CD14-positive monocyte (primary cell): ENCODE measurements at regions not wholly inside any gene's neighbourhood (a gene's known extent, or its start where the extent isn't known, plus 50 kb on each side); places are given as distances from the start of the nearest gene placed in this dataset.
A peak's percentile ranks its signal among the peaks of the same experiment; 100 is the strongest.

Source experiments
- DNase-seq, 3 donors: peaks; one replicate each; pipeline ENCODE4 v3.0.0-alpha.2; 2011 to 2022
- H2AFZ ChIP-seq: 2 replicates; pipeline ENCODE4 v1.6.0; 2012; ENCODE audit warnings: mild to moderate bottlenecking, low read depth, low read length, inconsistent platforms; ENCODE audit not compliant: insufficient read depth, poor library complexity, severe bottlenecking
- H3K27ac ChIP-seq, 2 donors: 1 replicate in 1 of 2; 2 replicates in 1 of 2; pipeline ENCODE4 v1.5.1; 2012 to 2013; ENCODE audit warnings: low read length in 2 of 2, control low read depth in 1 of 2, inconsistent platforms in 1 of 2, low read depth in 1 of 2, mild to moderate bottlenecking in 1 of 2
- H3K27me3 ChIP-seq, 2 donors: one replicate each; pipeline versions ENCODE4 v1.6.0 to v1.6.1; 2011 to 2013; ENCODE audit warnings: low read length in 2 of 2; ENCODE audit not compliant: control insufficient read depth in 2 of 2, insufficient read depth in 2 of 2
- H3K36me3 ChIP-seq, 2 donors: replicated peaks in 1 of 2; 1 replicate in 1 of 2; 2 replicates in 1 of 2; pipeline versions ENCODE4 v1.5.1 to v1.6.1; 2012 to 2013; ENCODE audit warnings: low read length in 2 of 2, control low read depth in 1 of 2, inconsistent platforms in 1 of 2, mild to moderate bottlenecking in 1 of 2; ENCODE audit not compliant: insufficient read depth in 2 of 2, control insufficient read depth in 1 of 2
- H3K4me1 ChIP-seq, 2 donors: 1 replicate in 1 of 2; 2 replicates in 1 of 2; pipeline versions ENCODE4 v1.5.1 to v1.6.1; 2012 to 2013; ENCODE audit warnings: low read length in 2 of 2, control low read depth in 1 of 2, inconsistent platforms in 1 of 2, mild to moderate bottlenecking in 1 of 2, moderate library complexity in 1 of 2; ENCODE audit not compliant: insufficient read depth in 2 of 2, control insufficient read depth in 1 of 2
- H3K4me2 ChIP-seq: replicated peaks from 2 replicates; pipeline ENCODE3; 2012; ENCODE audit warnings: low read length, moderate library complexity, mild to moderate bottlenecking; ENCODE audit not compliant: poor library complexity, severe bottlenecking; ENCODE audit errors: extremely low read depth
- H3K4me3 ChIP-seq, 3 experiments: fragments of 200-600 bp in 1 of 3; sonication (generic) in 1 of 3; replicated peaks in 1 of 3; 1 replicate in 2 of 3; 2 replicates in 1 of 3; pipeline ENCODE4 v1.5.1; 2011 to 2013; ENCODE audit warnings: low read length in 3 of 3, mild to moderate bottlenecking in 3 of 3, control low read depth in 2 of 3, low read depth in 2 of 3, inconsistent platforms in 1 of 3, moderate library complexity in 1 of 3
- H3K79me2 ChIP-seq: 2 replicates; pipeline ENCODE4 v1.6.0; 2012; ENCODE audit warnings: mild to moderate bottlenecking, control low read depth, inconsistent platforms, low read length, moderate library complexity; ENCODE audit not compliant: insufficient read depth
- H3K9ac ChIP-seq: 2 replicates; pipeline ENCODE4 v1.6.0; 2017; ENCODE audit warnings: low read length, mild to moderate bottlenecking; ENCODE audit not compliant: insufficient read depth, poor library complexity, severe bottlenecking
- H3K9me3 ChIP-seq, 2 donors: replicated peaks in 1 of 2; 1 replicate in 1 of 2; 2 replicates in 1 of 2; pipeline versions ENCODE4 v1.5.1 to v1.6.1; 2012 to 2013; ENCODE audit warnings: low read length in 2 of 2, control low read depth in 1 of 2; ENCODE audit not compliant: control insufficient read depth in 1 of 2, insufficient read depth in 1 of 2
- H4K20me1 ChIP-seq: 2 replicates; pipeline ENCODE4 v1.6.0; 2012; ENCODE audit warnings: mild to moderate bottlenecking, low read length, control low read depth, moderate library complexity; ENCODE audit not compliant: insufficient read depth
- H3K27ac Mint-ChIP-seq, 7 donors: one replicate each; pipeline ENCODE4 v1.8.0; 2020; ENCODE audit warnings: mild to moderate bottlenecking in 7 of 7, mixed read lengths in 7 of 7, moderate library complexity in 6 of 7, inconsistent platforms in 2 of 7
- H3K27me3 Mint-ChIP-seq, 3 donors: one replicate each; pipeline ENCODE4 v1.8.0; 2021 to 2022; ENCODE audit warnings: low read depth in 3 of 3, mild to moderate bottlenecking in 3 of 3, mixed read lengths in 3 of 3, moderate library complexity in 3 of 3, inconsistent platforms in 1 of 3
- H3K36me3 Mint-ChIP-seq, 2 donors: one replicate each; pipeline ENCODE4 v1.8.0; 2020; ENCODE audit warnings: mixed read lengths in 2 of 2, inconsistent platforms in 1 of 2, mild to moderate bottlenecking in 1 of 2
- H3K4me1 Mint-ChIP-seq: one replicate; pipeline ENCODE4 v1.8.0; 2020; ENCODE audit warnings: mild to moderate bottlenecking, mixed read lengths
- H3K4me3 Mint-ChIP-seq, 2 donors: one replicate each; pipeline ENCODE4 v1.8.0; 2020; ENCODE audit warnings: mild to moderate bottlenecking in 2 of 2, mixed read lengths in 2 of 2, moderate library complexity in 1 of 2
- H3K9me3 Mint-ChIP-seq, 7 donors: one replicate each; pipeline ENCODE4 v1.8.0; 2020 to 2022; ENCODE audit warnings: mixed read lengths in 7 of 7, mild to moderate bottlenecking in 6 of 7, moderate library complexity in 6 of 7, inconsistent platforms in 2 of 7
- CTCF ChIP-seq: fragments of 200-600 bp; IDR thresholded peaks from one replicate; pipeline ENCODE4 v1.8.0; 2022; ENCODE audit warnings: antibody characterized with exemption, mild to moderate bottlenecking
- whole genome bisulfite sequencing: methylation state at CpG from one replicate; pipeline ENCODE4 v1.1.5; 2013; ENCODE audit warnings: missing lambda C conversion rate; ENCODE audit not compliant: insufficient coverage; 5-methylcytosine and 5-hydroxymethylcytosine counted together
- intact Hi-C, 2 donors: fragments of 100-400 bp; cut with micrococcal nuclease; formaldehyde crosslinking; loops; one replicate each; pipeline versions ENCODE4 v1.15.0 to v1.15.1; 2023

- Histone ChIP-seq H3K4me3 (no peak overlapping the region), H3K27me3 (no peaks in the 10 kb centered on the region), H3K36me3 (no peaks in the 10 kb centered on the region), H3K27ac (peak overlapping the region in 1 of 2 donors; percentile 94), H3K4me1 (peaks cover 44 to 60% of the 10 kb centered on the region in 2 donors), H3K4me2 (no peak overlapping the region), H3K9ac (no peak overlapping the region), H2AFZ (no peak overlapping the region), H4K20me1 (no peaks in the 10 kb centered on the region), H3K9me3 (no peaks in the 10 kb centered on the region), H3K79me2 (peaks cover 8% of the 10 kb centered on the region)
- Mint-ChIP-seq H3K4me1 (peaks cover 60% of the 10 kb centered on the region), H3K9me3 (peaks cover 0 to 3% (median 0%) of the 10 kb centered on the region in 7 donors), H3K27me3 (no peaks in the 10 kb centered on the region), H3K4me3 (no peak overlapping the region), H3K27ac (peak overlapping the region in 4 of 7 donors; percentile 93 to 100 (median 95)), H3K36me3 (peaks cover 0 to 4% of the 10 kb centered on the region in 2 donors)
- peak in 1 of 3 donors; percentile 70 for DNase-seq
- TF ChIP-seq CTCF: no peak
- intact Hi-C loops: no loop called here
- WGBS: 70% methylated on average over 1 of the region's 3 CpGs
Measured at GRCh38 chr2:144673456-144673855, 153.5 kb upstream of the ZEB2 start.

- Histone ChIP-seq H3K27ac (peak overlapping the region; percentile 85 to 94), H3K4me1 (peaks cover 50 to 74% of the 10 kb centered on the region in 2 donors), H3K9me3 (no peaks in the 10 kb centered on the region), H3K4me3 (peak overlapping the region in 2 of 3 experiments; percentile 16 to 50), H4K20me1 (no peaks in the 10 kb centered on the region), H2AFZ (peak overlapping the region; percentile 43), H3K4me2 (peak overlapping the region; percentile 33), H3K9ac (peak overlapping the region; percentile 60), H3K79me2 (peaks cover 14% of the 10 kb centered on the region), H3K27me3 (no peaks in the 10 kb centered on the region), H3K36me3 (no peaks in the 10 kb centered on the region)
- no peaks in the 10 kb centered on the region for H3K27me3 Mint-ChIP-seq
- peaks cover 0 to 8% (median 0%) of the 10 kb centered on the region in 7 donors for H3K9me3 Mint-ChIP-seq
- peak overlapping the region; percentile 49 to 68 for H3K4me3 Mint-ChIP-seq
- TF ChIP-seq CTCF: no peak
- H3K4me1 Mint-ChIP-seq: peaks cover 64% of the 10 kb centered on the region
- peaks cover 0 to 6% of the 10 kb centered on the region in 2 donors for H3K36me3 Mint-ChIP-seq
- peak; percentile 85 to 93 (median 91) for DNase-seq
- intact Hi-C loops: no loop called here
- WGBS: 43% methylated on average over 1 of the region's 4 CpGs
- peak overlapping the region; percentile 93 to 100 (median 97) for H3K27ac Mint-ChIP-seq
Measured at GRCh38 chr2:144671695-144672455, 152.0 kb upstream of the ZEB2 start.
